PC-9 (cell line): ENCODE measurements at regions not wholly inside any gene's neighbourhood (a gene's known extent, or its start where the extent isn't known, plus 50 kb on each side); places are given as distances from the start of the nearest gene placed in this dataset.

Source experiments
- BruUV-seq: library from RNA; stranded (reverse); fragments of 400-500 nt; replicated peaks from 2 replicates; lab custom pipeline; 2021; lab: Mats Ljungman, UMichigan
- CTCF ChIA-PET: fragments of 300-600 bp; sonication (Branson Sonifier 250); formaldehyde crosslinking; loops from one replicate; lab custom pipeline; 2022; ENCODE audit warnings: antibody characterized with exemption; lab: Charles Lee
- POLR2A ChIA-PET: fragments of 300-600 bp; sonication (Branson Sonifier 250); formaldehyde crosslinking; loops from one replicate; lab custom pipeline; 2022; ENCODE audit warnings: antibody characterized with exemption; ENCODE audit not compliant: unreplicated experiment; lab: Charles Lee
- DNase-seq, 2 experiments: peaks; one replicate each; pipeline versions ENCODE4 v3.0.0 to v3.0.0-alpha.2; 2015 to 2022; ENCODE audit warnings: mixed read lengths in 1 of 2
- H2AFZ ChIP-seq: fragments of 200-600 bp; sonication (generic); 2 replicates; pipeline ENCODE4 v1.8.1; 2017; ENCODE audit warnings: antibody characterized with exemption
- H3F3A ChIP-seq: fragments of 200-600 bp; sonication (generic); 2 replicates; pipeline ENCODE4 v1.8.1; 2017; ENCODE audit warnings: antibody characterized with exemption, mild to moderate bottlenecking, low read depth; ENCODE audit not compliant: insufficient read depth
- H3K27ac ChIP-seq: fragments of 200-600 bp; sonication (generic); 2 replicates; pipeline ENCODE4 v1.6.1; 2016; ENCODE audit warnings: mixed run types
- H3K27me3 ChIP-seq: fragments of 200-600 bp; sonication (generic); 2 replicates; pipeline ENCODE4 v1.6.1; 2016; ENCODE audit warnings: low read depth, mixed run types; ENCODE audit not compliant: insufficient read depth
- H3K36me3 ChIP-seq: fragments of 200-600 bp; sonication (generic); 2 replicates; pipeline ENCODE4 v1.6.1; 2016; ENCODE audit warnings: low read depth, mixed run types
- H3K4me1 ChIP-seq: fragments of 200-600 bp; sonication (generic); replicated peaks from 2 replicates; pipeline ENCODE4 v1.6.1; 2016; ENCODE audit warnings: mixed run types; ENCODE audit not compliant: insufficient read depth
- H3K4me2 ChIP-seq: fragments of 200-600 bp; sonication (generic); 2 replicates; pipeline ENCODE4 v1.6.1; 2017; ENCODE audit warnings: mixed run types
- H3K4me3 ChIP-seq: fragments of 200-600 bp; sonication (generic); 2 replicates; pipeline ENCODE4 v1.6.1; 2016; ENCODE audit warnings: mixed run types
- H3K79me2 ChIP-seq: fragments of 200-600 bp; sonication (generic); 2 replicates; pipeline ENCODE4 v1.6.1; 2017; ENCODE audit warnings: low read depth, mixed run types
- H3K9me2 ChIP-seq: fragments of 200-600 bp; sonication (generic); 2 replicates; pipeline ENCODE4 v1.8.1; 2017; ENCODE audit warnings: mild to moderate bottlenecking; ENCODE audit not compliant: insufficient read depth
- H3K9me3 ChIP-seq: fragments of 200-600 bp; sonication (generic); 2 replicates; pipeline ENCODE4 v1.8.1; 2016; ENCODE audit warnings: low read depth; ENCODE audit not compliant: insufficient read depth
- H4K20me1 ChIP-seq: fragments of 200-600 bp; sonication (generic); 2 replicates; pipeline ENCODE4 v1.8.1; 2017; ENCODE audit not compliant: insufficient read depth
- CTCF ChIP-seq: fragments of 200-600 bp; sonication (generic); conservative IDR thresholded peaks from 2 replicates; pipeline ENCODE4 v1.6.1; 2017; ENCODE audit warnings: mixed run types, antibody characterized with exemption, mild to moderate bottlenecking, moderate library complexity
- EZH2 ChIP-seq: fragments of 200-600 bp; sonication (generic); IDR thresholded peaks from 2 replicates; pipeline ENCODE4 v1.8.0; 2017; ENCODE audit warnings: antibody characterized with exemption, low read depth
- intact Hi-C: fragments of 100-400 bp; cut with micrococcal nuclease; formaldehyde crosslinking; loops from one replicate; pipeline ENCODE4 v1.10.0; 2022; ENCODE audit not compliant: unreplicated experiment

GRCh38 chr12:114789821-114790220, 105.8 kb upstream of the TBX3 start:
- no peaks in the 10 kb centered on the region for H3K4me1 ChIP-seq
- no peaks in the 10 kb centered on the region for H3K9me3 ChIP-seq
- intact Hi-C loops: no loop called here
- H3F3A ChIP-seq: no peaks in the 10 kb centered on the region
- H3K36me3 ChIP-seq: no peaks in the 10 kb centered on the region
- H3K27ac ChIP-seq: no peak overlapping the region
- ChIA-PET CTCF (no interaction called here), POLR2A (no interaction called here)
- DNase-seq: no peak
- no peaks in the 10 kb centered on the region for H3K79me2 ChIP-seq
- no peak overlapping the region for H2AFZ ChIP-seq
- H3K27me3 ChIP-seq: peaks cover 50% of the 10 kb centered on the region
- H3K4me3 ChIP-seq: no peak overlapping the region
- TF ChIP-seq CTCF (no peak), EZH2 (no peak)
- H3K9me2 ChIP-seq: no peaks in the 10 kb centered on the region
- no TSS peak for BruUV-seq
- no peak overlapping the region for H3K4me2 ChIP-seq
- no peaks in the 10 kb centered on the region for H4K20me1 ChIP-seq

GRCh38 chr12:114789276-114789675, 105.3 kb upstream of the TBX3 start:
- POLR2A ChIA-PET: no interaction called here

GRCh38 chr12:114784526-114784925, 100.6 kb upstream of the TBX3 start:
- no peak overlapping the region for H2AFZ ChIP-seq
- POLR2A ChIA-PET: no interaction called here
- no peaks in the 10 kb centered on the region for H3K9me3 ChIP-seq

More at GRCh38 chr12:114789276-114789675, 105.3 kb upstream of the TBX3 start:
- no peak overlapping the region for H3K27ac ChIP-seq
- no TSS peak for BruUV-seq
- H3K36me3 ChIP-seq: no peaks in the 10 kb centered on the region
- H3K9me3 ChIP-seq: no peaks in the 10 kb centered on the region
- H3K4me2 ChIP-seq: no peak overlapping the region
- H3K27me3 ChIP-seq: peaks cover 45% of the 10 kb centered on the region
- no peak for DNase-seq
- intact Hi-C loops: no loop called here
- H3K79me2 ChIP-seq: no peaks in the 10 kb centered on the region
- no peaks in the 10 kb centered on the region for H3K4me1 ChIP-seq
- no peaks in the 10 kb centered on the region for H3F3A ChIP-seq
- H3K4me3 ChIP-seq: no peak overlapping the region
- H2AFZ ChIP-seq: no peak overlapping the region
- H3K9me2 ChIP-seq: no peaks in the 10 kb centered on the region
- TF ChIP-seq CTCF (no peak), EZH2 (no peak)
- no peaks in the 10 kb centered on the region for H4K20me1 ChIP-seq
- CTCF ChIA-PET: no interaction called here

More at GRCh38 chr12:114784526-114784925, 100.6 kb upstream of the TBX3 start:
- Histone ChIP-seq H3F3A (no peaks in the 10 kb centered on the region), H3K27ac (no peak overlapping the region), H3K4me2 (no peak overlapping the region), H3K4me1 (no peaks in the 10 kb centered on the region), H3K27me3 (peaks cover 20% of the 10 kb centered on the region), H3K36me3 (no peaks in the 10 kb centered on the region), H4K20me1 (no peaks in the 10 kb centered on the region), H3K9me2 (no peaks in the 10 kb centered on the region), H3K79me2 (no peaks in the 10 kb centered on the region), H3K4me3 (no peak overlapping the region)
- CTCF ChIA-PET: no interaction called here
- no peak for DNase-seq
- TF ChIP-seq CTCF: no peak
- intact Hi-C loops: no loop called here
- BruUV-seq: no TSS peak
